OCI-LY1 (cell line): ENCODE measurements at regions not wholly inside any gene's neighbourhood (a gene's known extent, or its start where the extent isn't known, plus 50 kb on each side); places are given as distances from the start of the nearest gene placed in this dataset.

Experiments used
- H2AFZ ChIP-seq: fragments of 200-600 bp; sonication (generic), shearing (Covaris generic); 2 replicates; pipeline ENCODE4 v1.6.0; 2014; ENCODE audit warnings: antibody characterized with exemption, mild to moderate bottlenecking, low read length
- H3F3A ChIP-seq: fragments of 200-600 bp; sonication (generic), shearing (Covaris generic); 2 replicates; pipeline ENCODE4 v1.6.0; 2014; ENCODE audit warnings: mild to moderate bottlenecking, antibody characterized with exemption, low read length, moderate library complexity; ENCODE audit not compliant: insufficient read depth
- H3K27ac ChIP-seq: fragments of 200-600 bp; sonication (generic); 2 replicates; pipeline ENCODE4 v1.5.1; 2014; ENCODE audit warnings: low read length, mixed run types, mild to moderate bottlenecking, low read depth; ENCODE audit not compliant: poor library complexity, severe bottlenecking
- H3K27me3 ChIP-seq: fragments of 200-600 bp; sonication (generic); 2 replicates; pipeline ENCODE4 v1.6.0; 2014; ENCODE audit warnings: antibody characterized with exemption, mild to moderate bottlenecking, low read length, moderate library complexity; ENCODE audit not compliant: insufficient read depth
- H3K36me3 ChIP-seq: fragments of 200-600 bp; sonication (generic); 2 replicates; pipeline ENCODE4 v1.6.1; 2014; ENCODE audit warnings: mild to moderate bottlenecking, antibody characterized with exemption, low read length, moderate library complexity, mixed read lengths; ENCODE audit not compliant: insufficient read depth
- H3K4me1 ChIP-seq: fragments of 200-600 bp; sonication (generic); 2 replicates; pipeline ENCODE4 v1.5.1; 2014; ENCODE audit warnings: mild to moderate bottlenecking, low read length, moderate library complexity; ENCODE audit not compliant: insufficient read depth, severe bottlenecking
- H3K4me2 ChIP-seq: fragments of 200-600 bp; sonication (generic), shearing (Covaris generic); 2 replicates; pipeline ENCODE4 v1.6.1; 2014; ENCODE audit warnings: low read length
- H3K4me3 ChIP-seq: fragments of 200-600 bp; sonication (generic); 2 replicates; pipeline ENCODE4 v1.5.1; 2014; ENCODE audit warnings: low read length, low read depth, mild to moderate bottlenecking, mixed read lengths; ENCODE audit not compliant: poor library complexity, severe bottlenecking
- H3K79me2 ChIP-seq: fragments of 200-600 bp; shearing (Covaris generic); 2 replicates; pipeline ENCODE4 v1.6.1; 2016; ENCODE audit warnings: mixed run types, low read length, mixed read lengths; ENCODE audit not compliant: insufficient read depth
- H3K9ac ChIP-seq: fragments of 200-600 bp; sonication (generic), shearing (Covaris generic); 2 replicates; pipeline ENCODE4 v1.6.1; 2014; ENCODE audit warnings: mild to moderate bottlenecking, low read length, mixed read lengths
- H3K9me2 ChIP-seq: fragments of 200-600 bp; sonication (generic), shearing (Covaris generic); 2 replicates; pipeline ENCODE4 v1.6.1; 2014; ENCODE audit warnings: low read depth, mild to moderate bottlenecking, low read length, mixed read lengths
- H3K9me3 ChIP-seq: fragments of 200-600 bp; shearing (Covaris generic); 2 replicates; pipeline ENCODE4 v1.6.1; 2014; ENCODE audit warnings: low read length, mixed read lengths
- H4K20me1 ChIP-seq: fragments of 200-600 bp; sonication (generic), shearing (Covaris generic); 2 replicates; pipeline ENCODE4 v1.6.0; 2016; ENCODE audit warnings: mild to moderate bottlenecking, low read length; ENCODE audit not compliant: insufficient read depth
- CTCF ChIP-seq: fragments of 200-600 bp; sonication (generic), shearing (Covaris generic); IDR thresholded peaks from 2 replicates; pipeline ENCODE4 v1.5.1; 2017; ENCODE audit warnings: mild to moderate bottlenecking, antibody characterized with exemption, low read length, moderate library complexity, mixed read lengths
- EZH2 ChIP-seq: fragments of 200-600 bp; sonication (generic), shearing (Covaris generic); IDR thresholded peaks from 2 replicates; pipeline ENCODE4 v1.8.0; 2017; ENCODE audit warnings: borderline replicate concordance, mixed run types, mild to moderate bottlenecking, antibody characterized with exemption, low read length, moderate library complexity, mixed read lengths

- Histone ChIP-seq H3K9me2 (no peaks in the 10 kb centered on the region), H3K9ac (no peak overlapping the region), H3K4me2 (no peak overlapping the region), H3K27me3 (no peaks in the 10 kb centered on the region), H3K9me3 (no peaks in the 10 kb centered on the region), H3K36me3 (no peaks in the 10 kb centered on the region), H4K20me1 (no peaks in the 10 kb centered on the region), H3F3A (no peaks in the 10 kb centered on the region), H3K4me3 (no peak overlapping the region), H3K79me2 (no peaks in the 10 kb centered on the region), H3K4me1 (no peaks in the 10 kb centered on the region), H3K27ac (no peak overlapping the region), H2AFZ (no peak overlapping the region)
- no peak for TF ChIP-seq EZH2
- TF ChIP-seq CTCF, result no peak
Observed at GRCh38 chr16:5791011-5791657, 693.5 kb upstream of the EEF2KMT start.

GRCh38 chr16:5790512-5790911 is 692.9 kb upstream of the EEF2KMT start:
- Histone ChIP-seq H3K27ac (no peak overlapping the region), H2AFZ (no peak overlapping the region), H4K20me1 (no peaks in the 10 kb centered on the region), H3K27me3 (no peaks in the 10 kb centered on the region), H3K9ac (no peak overlapping the region), H3F3A (no peaks in the 10 kb centered on the region), H3K4me3 (no peak overlapping the region), H3K9me2 (no peaks in the 10 kb centered on the region), H3K4me2 (no peak overlapping the region), H3K36me3 (no peaks in the 10 kb centered on the region), H3K4me1 (no peaks in the 10 kb centered on the region), H3K9me3 (no peaks in the 10 kb centered on the region), H3K79me2 (no peaks in the 10 kb centered on the region)
- TF ChIP-seq EZH2 (no peak), CTCF (no peak)

- Histone ChIP-seq H4K20me1 (no peaks in the 10 kb centered on the region), H3K4me2 (no peak overlapping the region), H3K79me2 (no peaks in the 10 kb centered on the region), H3K9me3 (no peaks in the 10 kb centered on the region), H3K9ac (no peak overlapping the region), H3F3A (no peaks in the 10 kb centered on the region), H3K9me2 (no peaks in the 10 kb centered on the region), H3K4me3 (no peak overlapping the region), H3K27ac (no peak overlapping the region), H3K27me3 (no peaks in the 10 kb centered on the region), H2AFZ (no peak overlapping the region), H3K4me1 (no peaks in the 10 kb centered on the region), H3K36me3 (no peaks in the 10 kb centered on the region)
- no peak for TF ChIP-seq EZH2
- TF ChIP-seq CTCF, result no peak
Observed at GRCh38 chr16:5789033-5789432, 691.4 kb upstream of the EEF2KMT start.
